ENCODE measurements at regions not wholly inside any gene's neighbourhood (a gene's known extent, or its start where the extent isn't known, plus 50 kb on each side); places are given as distances from the start of the nearest gene placed in this dataset.

DNA sequence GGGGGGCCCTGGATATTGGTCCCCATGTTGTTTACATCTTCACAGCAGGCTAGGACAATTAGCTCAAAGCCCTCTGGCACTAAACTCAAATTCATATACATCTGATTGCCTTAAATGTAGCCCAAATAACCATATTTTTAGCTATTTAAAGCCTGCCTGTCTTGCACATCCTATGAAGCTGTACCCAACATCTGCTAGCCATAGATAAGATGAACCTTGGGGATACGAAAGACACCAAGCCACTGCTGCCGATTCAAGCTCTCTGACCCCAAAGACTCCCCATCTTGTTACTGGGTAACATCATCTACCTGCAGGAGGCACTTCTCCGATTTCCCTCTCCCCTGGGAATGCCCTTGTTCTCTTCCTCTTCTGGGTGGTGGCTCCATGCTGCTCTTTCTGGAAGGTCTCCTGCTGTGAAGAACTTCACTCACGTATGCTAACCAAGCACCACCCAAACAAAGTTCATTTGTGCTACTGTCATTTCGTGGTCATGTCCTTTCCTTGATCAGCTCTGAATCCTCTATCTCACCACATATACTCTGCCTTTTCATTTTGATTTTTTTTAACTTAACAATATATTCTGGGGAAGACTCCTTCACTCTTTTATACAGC is 107.7 kb upstream of the ATXN3L start:
- Mint-ChIP-seq H3K36me3 (no peaks in the 10 kb centered on the region), H3K27me3 (no peaks in the 10 kb centered on the region)
- CTCF ChIA-PET (ENCODE audit: partially characterized antibody) = no interaction called here

GRCh38 chrX:13420545-13421183 is 100.8 kb upstream of the ATXN3L start:
- Histone ChIP-seq H3K9me3 (ENCODE audit: control insufficient read depth in 1 of 2, low read length in 2 of 2) (no peaks in the 10 kb centered on the region), H3K36me3 (ENCODE audit: insufficient read depth, low read length) (no peaks in the 10 kb centered on the region), H3K4me3 (ENCODE audit: low read length in 2 of 2) (no peak overlapping the region), H3K27ac (ENCODE audit: low read depth, low read length) (no peak overlapping the region), H3K27me3 (ENCODE audit: insufficient read depth, low read length) (no peaks in the 10 kb centered on the region), H3K4me1 (ENCODE audit: insufficient read depth, low read length) (no peaks in the 10 kb centered on the region)
- no peak overlapping the region for H3K4me3 Mint-ChIP-seq
- H3K4me1 Mint-ChIP-seq = peaks cover 0 to 2% (median 0%) of the 10 kb centered on the region in 4 donors
- ChIA-PET POLR2A (ENCODE audit: partially characterized antibody) (no interaction called here), CTCF (ENCODE audit: partially characterized antibody) (no interaction called here)
- no peak for DNase-seq
- H3K36me3 Mint-ChIP-seq = no peaks in the 10 kb centered on the region
- intact Hi-C loops (cut with micrococcal nuclease) = no loop called here
- H3K27me3 Mint-ChIP-seq = no peaks in the 10 kb centered on the region
- H3K27ac Mint-ChIP-seq = no peak overlapping the region
- H3K9me3 Mint-ChIP-seq = peaks cover 0 to 14% (median 0%) of the 10 kb centered on the region in 8 donors

More for the DNA sequence above, 107.7 kb upstream of the ATXN3L start:
- intact Hi-C loops (cut with micrococcal nuclease) = no loop called here
- no peaks in the 10 kb centered on the region for H3K36me3 ChIP-seq (ENCODE audit: insufficient read depth, low read length)
- POLR2A ChIA-PET (ENCODE audit: partially characterized antibody) = no interaction called here
- Mint-ChIP-seq H3K4me3 (no peak overlapping the region), H3K9me3 (peaks cover 0 to 18% (median 0%) of the 10 kb centered on the region in 8 donors), H3K4me1 (peaks cover 0 to 4% (median 1%) of the 10 kb centered on the region in 4 donors), H3K27ac (no peak overlapping the region)
- H3K4me3 ChIP-seq (ENCODE audit: low read length in 2 of 2) = no peak overlapping the region
- no peaks in the 10 kb centered on the region for H3K27me3 ChIP-seq (ENCODE audit: insufficient read depth, low read length)
- no peaks in the 10 kb centered on the region for H3K4me1 ChIP-seq (ENCODE audit: insufficient read depth, low read length)
- no peak for DNase-seq
- no peaks in the 10 kb centered on the region for H3K9me3 ChIP-seq (ENCODE audit: control insufficient read depth in 1 of 2, low read length in 2 of 2)
- H3K27ac ChIP-seq (ENCODE audit: low read depth, low read length) = no peak overlapping the region

DNA sequence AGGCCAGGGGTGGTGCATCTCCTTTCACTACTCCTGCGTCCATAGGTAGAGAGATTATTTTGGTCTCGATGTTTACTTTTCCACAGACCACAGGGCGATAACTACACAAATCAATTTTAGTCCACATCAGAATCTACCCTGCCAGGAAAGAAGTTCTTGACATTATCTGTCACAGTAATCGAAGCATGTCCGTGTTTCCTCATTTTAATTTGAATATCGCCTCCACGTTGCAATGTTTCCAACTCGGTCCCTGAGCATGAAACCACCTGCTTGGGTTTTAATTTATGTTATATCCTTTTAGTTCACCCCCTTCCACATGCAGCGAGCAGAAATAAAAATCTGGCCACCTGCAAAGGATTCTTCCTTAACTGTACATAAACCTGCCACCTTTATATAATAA is 100.1 kb upstream of the ATXN3L start:
- peaks cover 0 to 8% (median 0%) of the 10 kb centered on the region in 8 donors for H3K9me3 Mint-ChIP-seq
- Histone ChIP-seq H3K9me3 (ENCODE audit: control insufficient read depth in 1 of 2, low read length in 2 of 2) (no peaks in the 10 kb centered on the region), H3K27me3 (ENCODE audit: insufficient read depth, low read length) (no peaks in the 10 kb centered on the region), H3K27ac (ENCODE audit: low read depth, low read length) (no peak overlapping the region), H3K36me3 (ENCODE audit: insufficient read depth, low read length) (no peaks in the 10 kb centered on the region), H3K4me1 (ENCODE audit: insufficient read depth, low read length) (no peaks in the 10 kb centered on the region), H3K4me3 (ENCODE audit: low read length in 2 of 2) (no peak overlapping the region)
- POLR2A ChIA-PET (ENCODE audit: partially characterized antibody) = no interaction called here
- H3K27me3 Mint-ChIP-seq = no peaks in the 10 kb centered on the region
- peaks cover 0 to 2% (median 0%) of the 10 kb centered on the region in 4 donors for H3K4me1 Mint-ChIP-seq
- no peak for DNase-seq
- H3K36me3 Mint-ChIP-seq = no peaks in the 10 kb centered on the region
- intact Hi-C loops (cut with micrococcal nuclease) = no loop called here
- no peak overlapping the region for H3K4me3 Mint-ChIP-seq
- CTCF ChIA-PET (ENCODE audit: partially characterized antibody) = no interaction called here
- no peak overlapping the region for H3K27ac Mint-ChIP-seq

DNA sequence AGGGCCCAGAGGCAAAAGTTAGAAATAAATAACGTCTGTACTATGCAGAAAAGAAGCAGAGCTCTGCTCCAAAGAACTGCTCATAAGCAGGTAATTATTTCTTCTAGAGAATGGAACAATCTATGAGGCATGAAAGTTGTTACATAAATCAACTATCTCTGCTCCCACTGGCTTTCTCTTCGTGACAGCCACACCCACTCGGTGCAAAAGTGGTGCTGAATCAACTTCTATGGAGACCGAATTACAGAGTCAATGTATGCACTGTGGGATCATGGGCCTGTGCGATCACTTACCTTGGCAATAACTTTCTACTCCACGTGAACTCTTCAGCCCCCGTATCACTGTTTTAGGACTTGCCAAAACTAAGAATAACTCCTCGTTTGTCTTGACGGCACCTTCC is 99.4 kb upstream of the ATXN3L start:
- peaks cover 0 to 2% (median 0%) of the 10 kb centered on the region in 8 donors for H3K9me3 Mint-ChIP-seq
- CTCF ChIA-PET (ENCODE audit: partially characterized antibody) = no interaction called here
- Histone ChIP-seq H3K36me3 (ENCODE audit: insufficient read depth, low read length) (no peaks in the 10 kb centered on the region), H3K27me3 (ENCODE audit: insufficient read depth, low read length) (no peaks in the 10 kb centered on the region), H3K9me3 (ENCODE audit: control insufficient read depth in 1 of 2, low read length in 2 of 2) (no peaks in the 10 kb centered on the region), H3K27ac (ENCODE audit: low read depth, low read length) (no peak overlapping the region), H3K4me1 (ENCODE audit: insufficient read depth, low read length) (no peaks in the 10 kb centered on the region), H3K4me3 (ENCODE audit: low read length in 2 of 2) (no peak overlapping the region)
- H3K4me3 Mint-ChIP-seq = no peak overlapping the region
- H3K27me3 Mint-ChIP-seq = no peaks in the 10 kb centered on the region
- no peak for DNase-seq
- intact Hi-C loops (cut with micrococcal nuclease) = no loop called here
- H3K36me3 Mint-ChIP-seq = no peaks in the 10 kb centered on the region
- no peak overlapping the region for H3K27ac Mint-ChIP-seq
- H3K4me1 Mint-ChIP-seq = peaks cover 0 to 2% (median 0%) of the 10 kb centered on the region in 4 donors
- POLR2A ChIA-PET (ENCODE audit: partially characterized antibody) = no interaction called here

GRCh38 chrX:13418126-13419097 is 98.6 kb upstream of the ATXN3L start:
- H3K4me1 ChIP-seq (ENCODE audit: insufficient read depth, low read length) = no peaks in the 10 kb centered on the region
- peaks cover 0 to 2% (median 0%) of the 10 kb centered on the region in 4 donors for H3K4me1 Mint-ChIP-seq
- CTCF ChIA-PET (ENCODE audit: partially characterized antibody) = no interaction called here

DNA sequence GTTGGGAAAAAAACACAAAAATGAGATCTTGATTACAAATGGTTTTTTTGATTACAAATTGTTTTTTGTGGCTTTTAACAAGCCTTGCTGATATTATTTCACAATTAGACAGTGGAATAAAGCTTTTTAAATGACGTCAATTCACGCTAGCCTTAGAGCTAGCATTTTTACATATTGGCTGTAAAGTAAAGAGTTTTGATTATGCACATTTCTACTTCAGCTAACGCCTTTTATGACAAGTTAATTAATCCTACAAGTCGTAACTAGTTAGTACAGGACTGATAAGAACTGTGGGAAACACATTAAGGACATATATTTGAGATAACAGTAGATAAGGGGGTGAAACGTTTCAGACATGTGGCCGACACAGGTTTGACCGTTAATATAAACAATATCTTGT is 95.7 kb upstream of the ATXN3L start:
- Mint-ChIP-seq H3K36me3 (no peaks in the 10 kb centered on the region), H3K27me3 (no peaks in the 10 kb centered on the region), H3K4me1 (peaks cover 0 to 5% (median 0%) of the 10 kb centered on the region in 4 donors), H3K9me3 (peaks cover 0 to 2% (median 0%) of the 10 kb centered on the region in 8 donors), H3K27ac (no peak overlapping the region), H3K4me3 (no peak overlapping the region)
- no peaks in the 10 kb centered on the region for H3K36me3 ChIP-seq (ENCODE audit: insufficient read depth, low read length)
- no peak overlapping the region for H3K27ac ChIP-seq (ENCODE audit: low read depth, low read length)
- no peak for DNase-seq
- CTCF ChIA-PET (ENCODE audit: partially characterized antibody) = no interaction called here
- no peaks in the 10 kb centered on the region for H3K4me1 ChIP-seq (ENCODE audit: insufficient read depth, low read length)
- H3K27me3 ChIP-seq (ENCODE audit: insufficient read depth, low read length) = no peaks in the 10 kb centered on the region
- no peak overlapping the region for H3K4me3 ChIP-seq (ENCODE audit: low read length in 2 of 2)
- intact Hi-C loops (cut with micrococcal nuclease) = no loop called here
- POLR2A ChIA-PET (ENCODE audit: partially characterized antibody) = no interaction called here
- H3K9me3 ChIP-seq (ENCODE audit: control insufficient read depth in 1 of 2, low read length in 2 of 2) = no peaks in the 10 kb centered on the region

More at GRCh38 chrX:13418126-13419097, 98.6 kb upstream of the ATXN3L start:
- H3K27me3 Mint-ChIP-seq = no peaks in the 10 kb centered on the region
- Histone ChIP-seq H3K27ac (ENCODE audit: low read depth, low read length) (no peak overlapping the region), H3K9me3 (ENCODE audit: control insufficient read depth in 1 of 2, low read length in 2 of 2) (no peaks in the 10 kb centered on the region), H3K4me3 (ENCODE audit: low read length in 2 of 2) (no peak overlapping the region), H3K27me3 (ENCODE audit: insufficient read depth, low read length) (no peaks in the 10 kb centered on the region), H3K36me3 (ENCODE audit: insufficient read depth, low read length) (no peaks in the 10 kb centered on the region)
- intact Hi-C loops (cut with micrococcal nuclease) = no loop called here
- no peak overlapping the region for H3K4me3 Mint-ChIP-seq
- peaks cover 0 to 2% (median 0%) of the 10 kb centered on the region in 8 donors for H3K9me3 Mint-ChIP-seq
- no peak overlapping the region for H3K27ac Mint-ChIP-seq
- no peak for DNase-seq
- POLR2A ChIA-PET (ENCODE audit: partially characterized antibody) = no interaction called here
- no peaks in the 10 kb centered on the region for H3K36me3 Mint-ChIP-seq

GRCh38 chrX:13414006-13414647 is 94.3 kb upstream of the ATXN3L start:
- DNase-seq = no peak
- Mint-ChIP-seq H3K9me3 (peaks cover 0 to 2% (median 0%) of the 10 kb centered on the region in 8 donors), H3K4me3 (no peak overlapping the region), H3K4me1 (peaks cover 0 to 5% (median 0%) of the 10 kb centered on the region in 4 donors), H3K36me3 (no peaks in the 10 kb centered on the region), H3K27ac (no peak overlapping the region), H3K27me3 (no peaks in the 10 kb centered on the region)
- Histone ChIP-seq H3K27ac (ENCODE audit: low read depth, low read length) (no peak overlapping the region), H3K4me1 (ENCODE audit: insufficient read depth, low read length) (no peaks in the 10 kb centered on the region), H3K9me3 (ENCODE audit: control insufficient read depth in 1 of 2, low read length in 2 of 2) (no peaks in the 10 kb centered on the region), H3K36me3 (ENCODE audit: insufficient read depth, low read length) (no peaks in the 10 kb centered on the region), H3K27me3 (ENCODE audit: insufficient read depth, low read length) (no peaks in the 10 kb centered on the region), H3K4me3 (ENCODE audit: low read length in 2 of 2) (no peak overlapping the region)
- POLR2A ChIA-PET (ENCODE audit: partially characterized antibody) = no interaction called here
- CTCF ChIA-PET (ENCODE audit: partially characterized antibody) = no interaction called here
- intact Hi-C loops (cut with micrococcal nuclease) = no loop called here

Measured in CD4-positive, alpha-beta memory T cell (primary cell).